T-helper 17 cell (primary cell): ENCODE measurements at regions not wholly inside any gene's neighbourhood (a gene's known extent, or its start where the extent isn't known, plus 50 kb on each side); places are given as distances from the start of the nearest gene placed in this dataset.
"Not testable (repeated sequence)": the region's sequence is repeated elsewhere in the genome, so short reads cannot be mapped to it uniquely, and the experiment has no call there.

Experiments used
- ATAC-seq: fragments of 150-1000 bp; cut with Tn5 transposase; 2 replicates; pipeline ENCODE4 v1.10.0; 2021; ENCODE audit warnings: mild to moderate bottlenecking, moderate library complexity
- DNase-seq, 3 donors: peaks; one replicate each; pipeline versions ENCODE4 v3.0.0 to v3.0.0-alpha.2; 2020 to 2021
- H3K9me3 ChIP-seq: one replicate; pipeline ENCODE4 v1.7.0; 2013; ENCODE audit warnings: low read length, mild to moderate bottlenecking; ENCODE audit not compliant: control insufficient read depth, poor library complexity, severe bottlenecking
- H3K27ac Mint-ChIP-seq: one replicate; pipeline ENCODE4 v1.8.0; 2022; ENCODE audit warnings: mild to moderate bottlenecking, moderate library complexity, mixed read lengths
- H3K27me3 Mint-ChIP-seq: one replicate; pipeline ENCODE4 v1.8.0; 2022; ENCODE audit warnings: mixed read lengths
- H3K36me3 Mint-ChIP-seq: one replicate; pipeline ENCODE4 v1.8.0; 2022; ENCODE audit warnings: low read depth, mixed read lengths
- H3K4me1 Mint-ChIP-seq: one replicate; pipeline ENCODE4 v1.8.0; 2022; ENCODE audit warnings: mild to moderate bottlenecking, mixed read lengths
- H3K4me3 Mint-ChIP-seq: one replicate; pipeline ENCODE4 v1.8.0; 2022; ENCODE audit warnings: mild to moderate bottlenecking, moderate library complexity, mixed read lengths

- no peak overlapping the region for H3K4me3 Mint-ChIP-seq
- no peaks in the 10 kb centered on the region for H3K27me3 Mint-ChIP-seq
- DNase-seq (no peak), ATAC-seq (no peak)
- no peaks in the 10 kb centered on the region for H3K9me3 ChIP-seq
- H3K27ac Mint-ChIP-seq, result no peak overlapping the region
- H3K36me3 Mint-ChIP-seq, result no peaks in the 10 kb centered on the region
- no peaks in the 10 kb centered on the region for H3K4me1 Mint-ChIP-seq
Measured at GRCh38 chr16:8048433-8048832, 541.9 kb downstream of the TMEM114 start.

- Mint-ChIP-seq H3K4me3 (no peak overlapping the region), H3K36me3 (no peaks in the 10 kb centered on the region), H3K27ac (no peak overlapping the region), H3K27me3 (no peaks in the 10 kb centered on the region), H3K4me1 (no peaks in the 10 kb centered on the region)
- DNase-seq (no peak), ATAC-seq (no peak)
- no peaks in the 10 kb centered on the region for H3K9me3 ChIP-seq
Measured at GRCh38 chr16:8047736-8048135, 542.6 kb downstream of the TMEM114 start.

GRCh38 chr16:8044796-8045195, 545.5 kb downstream of the TMEM114 start:
- H3K36me3 Mint-ChIP-seq, result no peaks in the 10 kb centered on the region
- no peaks in the 10 kb centered on the region for H3K9me3 ChIP-seq
- H3K4me1 Mint-ChIP-seq, result no peaks in the 10 kb centered on the region
- H3K4me3 Mint-ChIP-seq, result no peak overlapping the region
- no peak for DNase-seq
- no peaks in the 10 kb centered on the region for H3K27me3 Mint-ChIP-seq
- H3K27ac Mint-ChIP-seq, result no peak overlapping the region
- ATAC-seq, result no peak

- H3K9me3 ChIP-seq, result no peaks in the 10 kb centered on the region
- H3K27ac Mint-ChIP-seq, result no peak overlapping the region
- H3K4me1 Mint-ChIP-seq, result no peaks in the 10 kb centered on the region
- no peaks in the 10 kb centered on the region for H3K36me3 Mint-ChIP-seq
- DNase-seq (no peak), ATAC-seq (no peak)
- H3K27me3 Mint-ChIP-seq, result no peaks in the 10 kb centered on the region
- no peak overlapping the region for H3K4me3 Mint-ChIP-seq
Measured at GRCh38 chr16:8032406-8032805, 557.9 kb downstream of the TMEM114 start.

- not testable (repeated sequence) for H3K27me3 Mint-ChIP-seq, DNase-seq, H3K4me1 Mint-ChIP-seq, H3K9me3 ChIP-seq, H3K27ac Mint-ChIP-seq, H3K4me3 Mint-ChIP-seq, H3K36me3 Mint-ChIP-seq, ATAC-seq
Measured at GRCh38 chr16:8030004-8030403, 560.3 kb downstream of the TMEM114 start.

- ATAC-seq (no peak), DNase-seq (no peak)
- H3K27ac Mint-ChIP-seq, result no peak overlapping the region
- H3K36me3 Mint-ChIP-seq, result no peaks in the 10 kb centered on the region
- no peaks in the 10 kb centered on the region for H3K4me1 Mint-ChIP-seq
- no peak overlapping the region for H3K4me3 Mint-ChIP-seq
- peaks cover 6% of the 10 kb centered on the region for H3K9me3 ChIP-seq
- no peaks in the 10 kb centered on the region for H3K27me3 Mint-ChIP-seq
Measured at GRCh38 chr16:8026450-8026849, 563.9 kb downstream of the TMEM114 start.

- DNase-seq (no peak), ATAC-seq (no peak)
- peaks cover 6% of the 10 kb centered on the region for H3K9me3 ChIP-seq
- H3K27me3 Mint-ChIP-seq, result no peaks in the 10 kb centered on the region
- no peaks in the 10 kb centered on the region for H3K36me3 Mint-ChIP-seq
- H3K27ac Mint-ChIP-seq, result no peak overlapping the region
- no peaks in the 10 kb centered on the region for H3K4me1 Mint-ChIP-seq
- no peak overlapping the region for H3K4me3 Mint-ChIP-seq
Measured at GRCh38 chr16:8023326-8023725, 567.0 kb downstream of the TMEM114 start.

GRCh38 chr16:8005096-8005860, 585.0 kb downstream of the TMEM114 start:
- no peak overlapping the region for H3K4me3 Mint-ChIP-seq
- H3K27ac Mint-ChIP-seq, result no peak overlapping the region
- no peaks in the 10 kb centered on the region for H3K27me3 Mint-ChIP-seq
- no peak for DNase-seq
- H3K9me3 ChIP-seq, result no peaks in the 10 kb centered on the region
- no peak for ATAC-seq
- H3K4me1 Mint-ChIP-seq, result no peaks in the 10 kb centered on the region
- no peaks in the 10 kb centered on the region for H3K36me3 Mint-ChIP-seq

GRCh38 chr16:7998789-7999453, 591.4 kb downstream of the TMEM114 start:
- ATAC-seq (no peak), DNase-seq (no peak)
- no peaks in the 10 kb centered on the region for H3K4me1 Mint-ChIP-seq
- H3K9me3 ChIP-seq, result no peaks in the 10 kb centered on the region
- H3K27me3 Mint-ChIP-seq, result no peaks in the 10 kb centered on the region
- no peak overlapping the region for H3K27ac Mint-ChIP-seq
- H3K4me3 Mint-ChIP-seq, result no peak overlapping the region
- H3K36me3 Mint-ChIP-seq, result no peaks in the 10 kb centered on the region

- no peaks in the 10 kb centered on the region for H3K27me3 Mint-ChIP-seq
- H3K36me3 Mint-ChIP-seq, result no peaks in the 10 kb centered on the region
- H3K9me3 ChIP-seq, result no peaks in the 10 kb centered on the region
- ATAC-seq (no peak), DNase-seq (no peak)
- H3K4me1 Mint-ChIP-seq, result no peaks in the 10 kb centered on the region
- H3K4me3 Mint-ChIP-seq, result no peak overlapping the region
- no peak overlapping the region for H3K27ac Mint-ChIP-seq
Measured at GRCh38 chr16:7997966-7998365, 592.3 kb downstream of the TMEM114 start.

GRCh38 chr16:7992616-7993015, 597.7 kb downstream of the TMEM114 start:
- no peaks in the 10 kb centered on the region for H3K36me3 Mint-ChIP-seq
- H3K4me3 Mint-ChIP-seq, result no peak overlapping the region
- no peak overlapping the region for H3K27ac Mint-ChIP-seq
- no peaks in the 10 kb centered on the region for H3K27me3 Mint-ChIP-seq
- DNase-seq (no peak), ATAC-seq (no peak)
- no peaks in the 10 kb centered on the region for H3K4me1 Mint-ChIP-seq
- no peaks in the 10 kb centered on the region for H3K9me3 ChIP-seq

GRCh38 chr16:7990626-7991260, 599.6 kb downstream of the TMEM114 start:
- Mint-ChIP-seq H3K4me1 (no peaks in the 10 kb centered on the region), H3K27ac (no peak overlapping the region), H3K36me3 (no peaks in the 10 kb centered on the region), H3K4me3 (no peak overlapping the region), H3K27me3 (no peaks in the 10 kb centered on the region)
- no peaks in the 10 kb centered on the region for H3K9me3 ChIP-seq
- ATAC-seq (no peak), DNase-seq (no peak)

- Mint-ChIP-seq H3K4me3 (no peak overlapping the region), H3K4me1 (no peaks in the 10 kb centered on the region), H3K27ac (no peak overlapping the region), H3K36me3 (no peaks in the 10 kb centered on the region), H3K27me3 (no peaks in the 10 kb centered on the region)
- no peak for DNase-seq
- no peaks in the 10 kb centered on the region for H3K9me3 ChIP-seq
- no peak for ATAC-seq
Measured at GRCh38 chr16:7983676-7984075, 606.6 kb downstream of the TMEM114 start.

GRCh38 chr16:7980133-7980483, 610.2 kb downstream of the TMEM114 start:
- Mint-ChIP-seq H3K36me3 (no peaks in the 10 kb centered on the region), H3K4me3 (no peak overlapping the region), H3K4me1 (no peaks in the 10 kb centered on the region), H3K27me3 (no peaks in the 10 kb centered on the region), H3K27ac (no peak overlapping the region)
- no peak for ATAC-seq
- DNase-seq, result no peak
- H3K9me3 ChIP-seq, result no peaks in the 10 kb centered on the region
